ENCODE measurements at regions not wholly inside any gene's neighbourhood (a gene's known extent, or its start where the extent isn't known, plus 50 kb on each side); places are given as distances from the start of the nearest gene placed in this dataset.
"Not testable (repeated sequence)": the region's sequence is repeated elsewhere in the genome, so short reads cannot be mapped to it uniquely, and the experiment has no call there.

GRCh38 chr10:2920168-2920567 is 147.2 kb upstream of the PFKP start:
- no peak for DNase-seq (ENCODE audit: low read depth)

DNA sequence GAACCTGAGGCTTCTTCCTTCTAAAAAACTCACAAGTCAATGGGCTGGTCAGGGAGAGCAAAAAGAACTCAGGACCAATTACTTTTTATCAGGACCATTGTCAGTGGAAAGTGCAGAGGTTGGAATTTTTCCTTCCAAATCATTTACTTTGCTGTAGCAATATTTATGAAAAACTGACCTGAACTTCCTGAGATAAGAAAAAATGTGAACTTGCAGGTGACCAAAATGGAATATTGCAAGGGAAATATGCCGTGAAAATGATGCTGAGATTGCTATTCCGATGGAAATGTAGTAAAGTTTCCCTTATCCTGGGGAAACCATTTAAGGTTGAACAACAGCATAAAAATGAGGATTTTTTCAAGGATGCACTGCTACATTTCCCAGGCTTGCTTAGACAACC is 148.3 kb upstream of the PFKP start:
- DNase-seq (ENCODE audit: low read depth), result no peak

- DNase-seq (ENCODE audit: low read depth), result no peak
Measured at GRCh38 chr10:2918489-2918888, 148.9 kb upstream of the PFKP start.

- no peak for DNase-seq (ENCODE audit: low read depth)
Measured at GRCh38 chr10:2917926-2918325, 149.4 kb upstream of the PFKP start.

DNA sequence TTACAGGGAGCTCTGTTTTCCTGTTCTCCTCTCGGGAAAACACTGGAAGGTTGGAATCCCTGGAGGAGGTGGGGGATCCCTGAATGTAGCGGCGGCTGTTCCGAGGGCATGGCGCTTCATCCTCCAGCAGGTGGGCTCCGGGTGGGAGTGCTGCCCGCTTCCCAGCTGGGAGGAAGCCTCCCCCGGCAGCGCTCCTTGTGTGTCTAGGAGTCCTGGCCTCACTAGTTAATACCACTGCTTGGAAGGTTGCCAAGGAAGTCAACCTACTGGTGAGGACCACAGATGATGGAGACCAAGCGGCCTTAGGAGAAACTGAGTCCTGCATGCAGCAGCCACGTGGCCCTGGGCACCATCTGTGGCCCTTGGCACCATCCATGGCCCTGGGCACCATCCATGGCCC is 151.9 kb upstream of the PFKP start:
- no peak for DNase-seq (ENCODE audit: low read depth)

GRCh38 chr10:2914741-2915140 is 152.6 kb upstream of the PFKP start:
- DNase-seq (ENCODE audit: low read depth), result no peak

DNA sequence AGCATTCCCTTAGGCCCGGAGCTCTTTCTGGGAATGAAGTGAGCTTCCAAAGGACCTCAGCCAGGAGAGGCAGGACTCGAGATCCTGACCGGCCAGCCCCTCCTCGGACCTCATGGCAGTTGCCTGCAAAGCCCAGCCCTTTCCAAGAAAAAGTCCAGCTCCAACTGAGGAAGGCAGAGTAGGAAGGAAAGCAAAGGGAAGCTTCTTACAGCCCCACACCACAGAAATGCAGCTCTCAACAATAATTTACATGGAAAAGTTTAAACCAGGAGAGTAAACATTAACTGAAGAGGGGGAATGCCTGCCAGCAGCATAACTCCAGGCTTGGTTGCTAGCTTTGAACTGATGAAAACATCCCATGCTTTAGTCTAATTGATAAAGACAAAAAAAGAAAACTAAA is 153.9 kb upstream of the PFKP start:
- DNase-seq (ENCODE audit: low read depth), result no peak

- DNase-seq (ENCODE audit: low read depth), result no peak
Measured at GRCh38 chr10:2910656-2911055, 156.7 kb upstream of the PFKP start.

GRCh38 chr10:2909921-2910320 is 157.4 kb upstream of the PFKP start:
- DNase-seq (ENCODE audit: low read depth), result no peak

- no peak for DNase-seq (ENCODE audit: low read depth)
Measured at GRCh38 chr10:2908851-2909630, 158.3 kb upstream of the PFKP start.

- DNase-seq (ENCODE audit: low read depth), result no peak
Measured at GRCh38 chr10:2906974-2907373, 160.4 kb upstream of the PFKP start.

DNA sequence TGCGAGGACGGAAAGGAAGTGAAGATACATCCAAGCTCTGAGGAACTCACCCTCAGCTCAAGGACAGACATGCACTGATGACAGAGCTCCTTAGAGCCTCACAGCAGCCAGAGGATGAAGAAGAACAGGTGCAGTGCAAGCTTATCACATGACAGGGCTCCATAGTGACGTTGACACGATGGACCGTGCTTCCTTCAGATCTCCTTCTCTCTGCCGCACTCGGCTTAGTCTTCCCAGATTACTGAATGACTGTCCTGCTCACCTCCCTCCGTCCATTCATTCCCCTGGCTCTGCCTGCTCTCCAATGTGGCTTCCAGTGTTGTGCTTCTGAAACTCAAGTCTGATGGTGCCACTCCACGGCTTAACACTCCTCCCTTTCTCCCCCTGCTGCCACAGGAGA is 161.5 kb upstream of the PFKP start:
- no peak for DNase-seq (ENCODE audit: low read depth)

GRCh38 chr10:2900530-2900929 is 166.8 kb upstream of the PFKP start:
- DNase-seq (ENCODE audit: low read depth), result no peak

DNA sequence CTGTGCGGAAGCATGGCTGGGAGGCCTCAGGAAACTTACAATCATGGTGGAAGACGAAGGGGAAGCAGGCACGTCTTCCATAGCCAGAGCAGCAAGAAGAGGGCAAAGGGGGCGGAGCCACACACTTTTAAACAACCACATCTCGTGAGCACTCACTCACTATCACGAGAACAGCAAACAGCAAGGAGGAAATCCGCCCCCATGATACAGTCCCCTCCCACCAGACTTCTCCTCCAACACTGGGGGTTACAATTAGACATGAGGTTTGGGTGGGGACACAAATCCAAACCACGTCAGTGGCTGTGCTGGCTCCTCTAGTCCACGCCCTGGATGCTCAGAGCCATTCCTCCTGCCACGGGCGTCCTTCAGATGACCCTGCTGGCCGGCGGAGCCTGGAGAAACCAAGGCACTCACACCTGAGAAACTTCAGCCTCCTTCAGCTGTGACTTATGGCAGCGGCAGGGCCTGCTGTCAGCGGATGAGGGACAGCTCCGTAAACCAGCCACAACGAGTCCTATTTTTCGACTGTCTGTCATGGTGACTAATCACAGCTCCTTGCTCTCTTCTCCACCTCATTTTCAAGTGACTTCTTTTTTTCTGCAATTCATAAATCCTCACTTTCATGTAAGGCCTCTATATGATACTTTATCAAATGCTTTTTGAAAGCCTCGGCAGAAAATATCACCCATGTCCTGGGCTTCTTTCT is 167.9 kb upstream of the PFKP start:
- DNase-seq (ENCODE audit: low read depth), result no peak

DNA sequence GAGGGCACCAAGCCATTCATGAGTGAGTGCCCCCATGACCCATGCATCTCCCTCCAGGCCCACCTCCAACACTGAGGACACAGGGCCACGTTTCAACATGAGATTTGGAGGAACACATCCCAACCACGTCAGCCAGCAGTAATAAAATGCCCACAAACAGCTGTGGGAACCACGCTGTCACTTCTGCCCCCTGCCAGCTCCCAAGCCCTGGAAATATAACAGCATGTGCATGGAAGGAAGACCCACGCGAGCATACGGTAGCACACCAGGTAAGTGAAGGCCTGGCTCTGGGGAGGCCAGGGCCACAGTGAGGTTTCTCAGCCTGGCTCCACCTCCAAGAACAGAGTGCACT is 168.9 kb upstream of the PFKP start:
- no peak for DNase-seq (ENCODE audit: low read depth)

DNA sequence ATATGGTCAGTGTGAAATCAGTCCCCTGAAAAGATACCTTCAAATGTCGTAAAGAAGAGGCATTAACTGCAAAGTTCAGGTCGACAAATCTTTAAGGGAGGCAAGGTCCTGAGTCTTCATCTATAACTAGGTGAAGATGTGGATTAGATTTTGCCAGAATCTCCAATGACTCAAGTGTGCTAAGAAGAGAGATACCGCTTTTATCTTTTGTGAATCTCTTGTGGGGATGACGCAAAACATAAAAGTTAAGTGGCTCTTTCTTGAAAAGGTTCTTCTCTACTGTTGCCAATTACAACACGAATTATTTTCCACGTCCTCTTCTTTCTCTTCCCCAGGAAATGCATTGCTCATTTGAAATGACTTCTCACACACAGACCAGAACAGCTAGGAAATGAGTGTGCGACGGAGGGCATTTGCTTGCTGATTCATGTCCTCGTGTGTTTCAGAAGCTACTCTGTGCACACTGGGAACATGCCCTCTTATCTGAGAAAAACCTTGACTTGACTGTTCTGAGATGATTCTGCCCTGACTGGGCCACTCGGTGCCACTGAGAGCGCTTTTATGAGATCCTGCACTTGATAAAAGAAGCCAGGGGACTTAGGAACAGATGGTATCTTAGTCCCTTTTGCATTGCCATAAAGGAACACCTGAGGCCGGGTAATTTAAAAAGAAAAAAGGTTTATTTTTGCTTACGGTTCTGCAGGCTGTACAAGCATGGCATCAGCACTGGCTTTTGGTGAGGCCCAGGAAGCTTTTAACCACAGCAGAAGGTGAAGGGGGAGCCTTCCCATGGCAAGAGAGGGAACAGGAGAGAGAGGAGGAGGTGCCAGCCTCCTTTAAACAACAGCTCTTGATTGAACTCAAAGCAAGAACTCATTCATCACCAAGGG is 169.5 kb upstream of the PFKP start:
- DNase-seq (ENCODE audit: low read depth), result no peak

GRCh38 chr10:2896334-2896733 is 171.0 kb upstream of the PFKP start:
- DNase-seq (ENCODE audit: low read depth), result not testable (repeated sequence)

DNA sequence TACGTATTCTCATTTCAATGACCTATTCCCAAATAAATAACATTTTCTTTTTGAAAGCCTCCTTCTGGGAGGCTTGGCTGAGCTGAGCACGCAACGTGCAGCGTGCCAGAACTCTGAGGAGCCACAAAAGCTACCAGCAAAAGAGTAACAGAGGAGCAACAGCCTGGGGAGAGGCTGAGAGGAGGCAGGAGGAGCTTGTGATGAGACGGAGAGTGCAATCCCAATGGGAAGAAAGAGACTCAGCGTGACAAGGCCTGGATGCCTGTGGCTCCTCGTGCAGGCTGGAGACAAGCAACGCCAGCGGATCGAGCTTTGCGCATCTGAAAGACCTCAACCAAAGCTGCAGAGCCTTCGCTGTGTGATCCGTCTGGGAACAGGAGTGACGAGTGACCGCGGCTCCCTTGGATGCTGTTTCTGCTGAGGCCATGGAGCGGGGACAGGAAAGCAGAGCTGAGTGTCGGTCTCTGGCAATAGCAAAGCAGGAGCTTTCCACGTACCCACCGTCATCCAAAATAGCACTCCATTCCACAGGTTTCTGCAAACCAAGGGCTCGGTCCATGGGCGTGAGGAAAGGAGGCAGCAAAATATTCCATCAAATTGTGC is 171.7 kb upstream of the PFKP start:
- DNase-seq (ENCODE audit: low read depth), result no peak

- no peak for DNase-seq (ENCODE audit: low read depth)
Measured at GRCh38 chr10:2893991-2894390, 173.4 kb upstream of the PFKP start.

DNA sequence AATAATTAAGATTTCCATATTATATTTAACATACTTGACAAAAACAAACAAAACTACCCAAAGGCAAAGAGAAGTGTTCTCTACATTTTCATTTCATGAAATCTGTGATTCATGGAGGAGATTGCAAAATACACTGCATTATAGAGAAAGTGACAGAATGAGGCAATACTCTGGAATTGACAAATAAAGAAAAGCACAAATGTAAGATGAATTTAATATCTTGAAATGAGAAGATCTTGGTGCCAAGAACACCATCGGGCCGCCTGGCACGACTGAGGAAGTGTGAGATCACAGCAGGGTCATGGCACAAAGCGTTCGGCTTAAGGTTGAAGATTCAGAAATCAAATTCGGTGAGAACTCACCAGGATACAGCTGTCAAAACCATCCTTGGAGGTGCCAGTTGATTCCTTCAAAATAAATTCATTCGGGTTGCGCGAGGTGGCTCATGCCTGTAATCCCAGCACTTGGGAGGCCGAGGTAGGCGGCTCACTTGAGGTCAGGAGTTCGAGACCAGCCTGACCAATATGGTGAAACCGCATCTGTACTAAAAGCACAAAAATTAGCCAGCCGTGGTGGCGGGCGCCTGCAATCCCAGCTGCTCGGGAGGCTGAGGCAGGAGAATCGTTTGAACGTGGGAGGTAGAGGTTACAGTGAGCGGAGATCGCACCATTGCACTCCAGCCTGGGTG is 174.0 kb upstream of the PFKP start:
- no peak for DNase-seq (ENCODE audit: low read depth)

GRCh38 chr10:2891770-2892124 is 175.6 kb upstream of the PFKP start:
- DNase-seq (ENCODE audit: low read depth), result no peak
